Mammary epithelial cell (primary cell): ENCODE measurements at regions not wholly inside any gene's neighbourhood (a gene's known extent, or its start where the extent isn't known, plus 50 kb on each side); places are given as distances from the start of the nearest gene placed in this dataset.

Source experiments
- CTCF ChIP-seq, 2 donors: IDR thresholded peaks in 1 of 2; conservative IDR thresholded peaks in 1 of 2; 2 replicates each; pipeline ENCODE4 v1.5.1; 2011 to 2012; ENCODE audit warnings: inconsistent platforms in 2 of 2, low read length in 2 of 2, mild to moderate bottlenecking in 2 of 2, control low read depth in 1 of 2, low read depth in 1 of 2; ENCODE audit not compliant: insufficient read depth in 1 of 2; ENCODE audit errors: extremely low read depth in 1 of 2
- EZH2 ChIP-seq: IDR thresholded peaks from 2 replicates; pipeline ENCODE4 v1.6.1; 2012; ENCODE audit warnings: low read length, inconsistent platforms, borderline replicate concordance

- no peak for TF ChIP-seq CTCF (conservative IDR thresholded peaks at IDR 0.05 in 1 of 2, IDR thresholded peaks at IDR 0.05 in 1 of 2; ENCODE audit: extremely low read depth in 1 of 2, insufficient read depth in 1 of 2, low read depth in 1 of 2, low read length in 2 of 2)
- no peak for TF ChIP-seq EZH2
Observed at GRCh38 chr16:72240466-72240865, 68.5 kb upstream of the PMFBP1 start.
